Epithelial cell of esophagus (primary cell): ENCODE measurements at regions not wholly inside any gene's neighbourhood (a gene's known extent, or its start where the extent isn't known, plus 50 kb on each side); places are given as distances from the start of the nearest gene placed in this dataset.

Experiments
- DNase-seq: peaks from one replicate; pipeline ENCODE4 v3.0.0; 2010; ENCODE audit warnings: low read depth
- H3K4me3 ChIP-seq: 2 replicates; pipeline ENCODE4 v1.5.1; 2011; ENCODE audit warnings: mild to moderate bottlenecking, low read length, control low read depth
- TF ChIP-seq, protein P1 (sequence below): IDR thresholded peaks from 2 replicates; pipeline ENCODE4 v1.5.1; 2011; ENCODE audit warnings: low read depth, mild to moderate bottlenecking, low read length, control low read depth, inconsistent platforms; ENCODE audit not compliant: insufficient read depth; ENCODE audit errors: missing control alignments

DNA sequence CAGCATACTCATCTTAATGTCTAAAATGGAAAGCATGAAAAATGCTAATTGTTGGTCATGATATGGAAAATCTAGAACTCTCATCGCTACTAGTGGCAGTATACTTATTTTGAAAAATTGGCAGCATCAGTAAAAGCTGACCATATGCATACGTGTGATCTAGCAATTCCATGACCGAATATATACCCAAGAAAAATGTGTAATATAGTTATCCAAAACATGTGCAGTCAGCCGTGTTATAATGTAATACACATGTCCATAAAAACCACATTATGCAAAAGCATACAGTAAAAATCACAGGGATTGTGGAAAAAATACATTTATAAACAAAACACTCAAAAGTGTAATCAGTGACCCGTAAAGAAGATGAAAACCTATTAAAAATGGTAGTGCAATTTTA lies 439.0 kb downstream of the SH2D4B start:
- DNase-seq, result no peak
- no peak overlapping the region for H3K4me3 ChIP-seq
- TF ChIP-seq, protein P1, sequence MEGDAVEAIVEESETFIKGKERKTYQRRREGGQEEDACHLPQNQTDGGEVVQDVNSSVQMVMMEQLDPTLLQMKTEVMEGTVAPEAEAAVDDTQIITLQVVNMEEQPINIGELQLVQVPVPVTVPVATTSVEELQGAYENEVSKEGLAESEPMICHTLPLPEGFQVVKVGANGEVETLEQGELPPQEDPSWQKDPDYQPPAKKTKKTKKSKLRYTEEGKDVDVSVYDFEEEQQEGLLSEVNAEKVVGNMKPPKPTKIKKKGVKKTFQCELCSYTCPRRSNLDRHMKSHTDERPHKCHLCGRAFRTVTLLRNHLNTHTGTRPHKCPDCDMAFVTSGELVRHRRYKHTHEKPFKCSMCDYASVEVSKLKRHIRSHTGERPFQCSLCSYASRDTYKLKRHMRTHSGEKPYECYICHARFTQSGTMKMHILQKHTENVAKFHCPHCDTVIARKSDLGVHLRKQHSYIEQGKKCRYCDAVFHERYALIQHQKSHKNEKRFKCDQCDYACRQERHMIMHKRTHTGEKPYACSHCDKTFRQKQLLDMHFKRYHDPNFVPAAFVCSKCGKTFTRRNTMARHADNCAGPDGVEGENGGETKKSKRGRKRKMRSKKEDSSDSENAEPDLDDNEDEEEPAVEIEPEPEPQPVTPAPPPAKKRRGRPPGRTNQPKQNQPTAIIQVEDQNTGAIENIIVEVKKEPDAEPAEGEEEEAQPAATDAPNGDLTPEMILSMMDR, result no peak

DNA sequence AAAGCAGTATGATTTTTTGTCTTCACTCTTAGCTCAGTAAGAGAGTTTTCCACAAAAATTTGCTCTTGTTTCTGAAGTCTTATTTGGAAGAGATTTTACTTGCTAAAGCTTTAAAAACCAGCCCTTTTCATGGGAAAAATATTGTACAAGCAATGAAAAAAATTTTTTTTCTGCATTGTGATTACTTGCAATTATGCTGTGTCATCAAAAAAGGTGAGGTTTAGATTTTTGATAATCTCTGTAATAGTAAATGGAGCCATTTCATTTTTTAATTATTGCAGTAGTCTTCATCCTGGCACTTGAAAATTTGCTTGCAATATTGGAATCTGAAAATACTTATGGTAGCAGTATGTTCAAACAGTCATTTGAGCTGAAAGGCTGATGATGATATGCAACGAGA lies 447.4 kb downstream of the SH2D4B start:
- TF ChIP-seq, protein P1, result no peak
- H3K4me3 ChIP-seq, result no peak overlapping the region
- no peak for DNase-seq

DNA sequence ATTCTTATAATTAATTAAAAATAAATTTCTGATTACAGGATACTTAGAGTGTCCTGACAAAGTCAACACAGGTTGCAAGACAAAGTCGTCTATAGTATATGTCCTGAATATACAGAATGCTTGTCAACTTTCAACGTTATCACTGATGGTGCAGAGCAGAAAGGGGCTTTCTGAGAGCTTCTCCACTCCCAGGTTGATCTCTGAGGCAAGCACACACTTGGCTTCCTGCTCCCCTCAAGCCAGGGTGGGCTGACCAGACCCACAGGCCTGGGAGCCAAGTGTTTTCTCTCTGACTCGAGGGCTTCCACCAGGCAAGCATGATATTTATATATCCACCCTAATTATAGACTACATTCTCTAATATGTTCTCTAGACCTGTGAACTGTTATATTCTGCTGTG lies 448.9 kb downstream of the SH2D4B start:
- DNase-seq, result no peak
- TF ChIP-seq, protein P1, result no peak
- no peak overlapping the region for H3K4me3 ChIP-seq

DNA sequence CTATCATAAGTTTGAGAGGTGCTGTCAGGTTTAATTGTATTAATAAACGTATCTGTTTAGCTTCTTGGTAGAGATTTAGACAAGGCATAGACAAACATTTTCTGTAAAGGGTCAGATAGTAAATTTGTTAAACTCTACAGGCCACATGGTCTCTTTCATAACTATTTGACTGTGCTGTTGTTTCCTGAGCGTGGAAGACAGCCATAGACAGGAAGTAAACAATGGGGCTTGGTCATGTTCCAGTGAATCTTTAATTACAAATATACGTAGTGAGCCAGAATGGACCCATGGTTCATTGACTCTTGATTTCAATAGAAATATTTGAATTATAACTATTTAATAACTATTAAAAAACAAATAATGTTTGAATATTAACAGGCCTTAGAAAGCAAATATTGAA lies 451.1 kb downstream of the SH2D4B start:
- TF ChIP-seq, protein P1, result no peak
- DNase-seq, result no peak
- no peak overlapping the region for H3K4me3 ChIP-seq

DNA sequence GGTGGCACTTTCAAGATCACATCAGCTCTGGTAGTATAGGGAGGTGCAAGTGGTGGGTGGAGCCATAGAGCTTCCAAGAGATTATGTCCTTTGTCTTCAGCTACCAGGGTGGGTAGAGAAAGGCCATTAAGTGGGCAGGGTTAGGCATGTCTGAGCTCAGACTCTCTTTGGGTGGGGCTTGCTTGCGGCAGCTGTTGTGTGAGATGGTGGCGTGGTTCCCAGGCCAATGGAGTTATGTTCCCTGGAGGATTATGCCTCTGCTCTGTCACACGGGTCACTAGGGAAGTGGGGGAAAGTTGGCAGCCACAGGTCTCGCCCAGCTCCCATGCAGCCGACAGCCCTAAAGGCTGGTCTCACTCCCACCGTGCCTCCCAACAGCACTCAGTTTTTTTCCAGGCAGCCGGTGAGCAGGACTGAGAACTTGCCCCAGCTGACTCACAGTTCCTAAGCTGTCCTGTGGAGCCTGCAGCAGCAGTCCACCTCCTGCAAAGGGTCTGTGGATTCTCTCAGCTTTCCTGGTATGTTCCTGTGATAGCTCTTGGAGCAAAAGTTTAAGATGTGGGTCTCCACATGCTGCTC lies 459.0 kb downstream of the SH2D4B start:
- TF ChIP-seq, protein P1, result no peak
- H3K4me3 ChIP-seq, result no peak overlapping the region

DNA sequence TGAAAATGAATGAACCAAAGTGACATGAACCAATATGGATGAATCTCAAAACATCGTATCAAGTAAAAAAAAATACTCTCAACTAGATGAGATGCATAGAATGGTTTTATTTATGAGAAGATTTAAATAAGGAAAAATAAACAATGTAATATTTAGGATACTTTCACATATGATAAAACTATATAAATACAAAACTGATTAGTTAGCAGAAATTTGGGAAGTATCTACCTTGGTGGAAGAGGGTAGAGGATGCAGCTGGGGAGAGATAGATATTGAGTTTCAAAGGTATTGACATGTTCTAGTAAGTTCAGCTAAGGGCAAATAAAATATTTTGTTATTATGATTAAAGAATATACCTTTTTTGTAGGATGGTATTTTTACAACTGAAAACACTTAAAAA lies 463.1 kb downstream of the SH2D4B start:
- DNase-seq, result no peak
- no peak overlapping the region for H3K4me3 ChIP-seq
- TF ChIP-seq, protein P1, result no peak

More for the DNA sequence above, 459.0 kb downstream of the SH2D4B start:
- DNase-seq, result peak; percentile 18

DNA sequence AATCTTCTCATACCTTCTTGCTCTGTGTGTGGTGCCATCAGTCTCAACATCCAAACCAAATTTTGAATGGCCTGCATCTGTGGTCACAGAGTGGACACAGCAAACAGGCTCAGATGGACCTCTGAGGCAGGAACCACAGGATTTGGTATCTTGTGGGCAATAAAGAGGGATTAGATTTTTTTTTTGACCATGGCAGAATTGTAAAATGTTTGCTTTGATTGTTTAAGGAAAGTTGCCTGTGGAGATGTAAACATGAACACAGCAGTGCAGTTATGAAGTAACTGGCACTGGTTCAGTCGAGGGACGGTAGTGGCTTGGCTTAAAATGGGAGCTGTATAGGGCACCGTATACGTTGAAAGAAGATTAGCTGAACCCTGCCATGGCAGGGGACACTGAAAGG lies 464.7 kb downstream of the SH2D4B start:
- no peak for DNase-seq
- TF ChIP-seq, protein P1, result no peak
- no peak overlapping the region for H3K4me3 ChIP-seq
